Progenitor cell of endocrine pancreas (in vitro differentiated cells): ENCODE measurements at regions not wholly inside any gene's neighbourhood (a gene's known extent, or its start where the extent isn't known, plus 50 kb on each side); places are given as distances from the start of the nearest gene placed in this dataset.

Experiments
- DNase-seq: peaks from one replicate; pipeline ENCODE4 v3.0.0; 2021; ENCODE audit warnings: low spot score; ENCODE audit not compliant: unreplicated experiment
- H3K27ac Mint-ChIP-seq: 2 replicates; pipeline ENCODE4 v1.8.0; 2021; ENCODE audit warnings: mild to moderate bottlenecking, moderate library complexity, mixed read lengths
- H3K27me3 Mint-ChIP-seq: 2 replicates; pipeline ENCODE4 v1.8.0; 2021; ENCODE audit warnings: mixed read lengths
- H3K36me3 Mint-ChIP-seq: 2 replicates; pipeline ENCODE4 v1.8.0; 2022; ENCODE audit warnings: mixed read lengths; ENCODE audit not compliant: insufficient read depth
- H3K4me1 Mint-ChIP-seq: 2 replicates; pipeline ENCODE4 v1.8.0; 2021; ENCODE audit warnings: low read depth, mixed read lengths
- H3K4me3 Mint-ChIP-seq: 2 replicates; pipeline ENCODE4 v1.8.0; 2021; ENCODE audit warnings: low read depth, mild to moderate bottlenecking, moderate library complexity, mixed read lengths
- H3K9me3 Mint-ChIP-seq: 2 replicates; pipeline ENCODE4 v1.8.0; 2021; ENCODE audit warnings: low read depth, mixed read lengths
- CTCF ChIP-seq: fragments of 200-600 bp; sonication (generic); IDR thresholded peaks from one replicate; pipeline ENCODE4 v1.5.0; 2021; ENCODE audit warnings: antibody characterized with exemption, mild to moderate bottlenecking; ENCODE audit not compliant: unreplicated experiment

DNA sequence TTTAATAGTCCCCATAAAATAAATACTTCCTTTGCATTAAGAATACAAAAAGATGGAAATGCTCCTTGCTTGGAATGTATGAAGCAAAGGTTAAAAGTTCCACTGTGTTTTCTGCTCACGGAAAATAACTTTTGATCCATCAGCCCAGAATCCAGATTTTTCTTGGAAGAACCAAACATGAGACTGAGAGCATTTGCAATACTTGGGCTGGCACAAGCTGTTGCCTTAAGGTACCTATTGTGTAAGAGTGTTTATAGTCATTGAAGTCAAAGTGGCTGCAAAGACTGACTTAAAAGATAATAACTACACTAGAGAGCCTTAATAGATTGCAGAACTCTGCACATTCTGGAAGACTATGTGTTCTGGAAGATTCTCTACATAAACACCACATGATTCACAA is 281.4 kb downstream of the RAB28 start:
- Mint-ChIP-seq H3K4me3 (no peak overlapping the region), H3K4me1 (no peaks in the 10 kb centered on the region), H3K27ac (no peak overlapping the region), H3K9me3 (no peaks in the 10 kb centered on the region), H3K36me3 (no peaks in the 10 kb centered on the region), H3K27me3 (no peaks in the 10 kb centered on the region)
- no peak for DNase-seq
- TF ChIP-seq CTCF: no peak

- H3K4me3 Mint-ChIP-seq: no peak overlapping the region
- H3K27ac Mint-ChIP-seq: no peak overlapping the region
These were observed 282.9 kb downstream of the RAB28 start for GRCh38 chr4:13201241-13201640.

DNA sequence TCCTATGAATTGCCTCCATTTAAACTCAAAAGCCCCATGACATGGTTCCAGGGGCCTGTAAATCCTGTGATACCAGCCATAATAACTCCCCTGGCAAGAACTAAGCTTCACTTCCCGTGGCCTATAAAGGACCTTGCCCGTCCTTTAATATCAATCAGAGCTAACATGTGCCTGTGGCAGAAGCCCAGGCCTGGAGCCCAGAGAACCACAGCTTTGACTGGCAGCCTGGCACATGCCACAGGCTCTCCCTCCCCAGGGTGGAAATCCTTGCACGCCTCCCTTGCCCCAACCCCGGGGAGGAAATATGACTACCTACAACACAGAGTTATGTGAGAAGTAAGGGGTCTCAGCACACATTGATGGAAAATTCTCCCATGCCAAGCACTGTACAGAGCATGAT is 287.4 kb downstream of the RAB28 start:
- Mint-ChIP-seq H3K4me1 (no peaks in the 10 kb centered on the region), H3K27ac (no peak overlapping the region), H3K9me3 (peaks cover 3% of the 10 kb centered on the region), H3K36me3 (peaks cover 1% of the 10 kb centered on the region), H3K27me3 (no peaks in the 10 kb centered on the region), H3K4me3 (no peak overlapping the region)
- no peak for TF ChIP-seq CTCF
- DNase-seq: no peak

More at GRCh38 chr4:13201241-13201640, 282.9 kb downstream of the RAB28 start:
- no peaks in the 10 kb centered on the region for H3K36me3 Mint-ChIP-seq
- H3K4me1 Mint-ChIP-seq: no peaks in the 10 kb centered on the region
- no peak for DNase-seq
- H3K9me3 Mint-ChIP-seq: no peaks in the 10 kb centered on the region
- no peaks in the 10 kb centered on the region for H3K27me3 Mint-ChIP-seq
- no peak for TF ChIP-seq CTCF

DNA sequence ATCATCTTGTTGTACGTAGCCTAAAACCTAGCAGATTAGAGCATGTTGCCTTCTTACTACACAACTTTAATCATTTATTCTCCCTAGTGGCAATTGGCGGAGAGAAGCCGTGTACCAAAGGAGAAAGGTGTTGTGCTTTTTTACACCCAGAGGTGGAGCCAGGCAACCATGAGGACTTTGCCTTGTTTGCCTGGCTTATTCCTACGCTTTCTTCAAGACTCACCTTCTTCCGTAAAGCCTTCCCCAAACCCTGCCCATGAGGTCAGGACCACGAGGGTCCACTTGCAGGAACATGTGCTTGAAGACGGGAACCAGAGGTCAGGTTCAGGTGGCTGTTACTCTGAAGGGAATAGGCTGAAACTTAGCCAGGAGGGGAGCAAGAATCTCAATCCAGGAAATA is 290.5 kb downstream of the RAB28 start:
- no peak overlapping the region for H3K4me3 Mint-ChIP-seq
- H3K9me3 Mint-ChIP-seq: peaks cover 3% of the 10 kb centered on the region
- TF ChIP-seq CTCF: no peak

GRCh38 chr4:13190093-13190721 is 293.9 kb downstream of the RAB28 start:
- Mint-ChIP-seq H3K9me3 (peaks cover 3% of the 10 kb centered on the region), H3K36me3 (peaks cover 1% of the 10 kb centered on the region), H3K27ac (no peak overlapping the region), H3K27me3 (no peaks in the 10 kb centered on the region), H3K4me3 (no peak overlapping the region), H3K4me1 (no peaks in the 10 kb centered on the region)
- TF ChIP-seq CTCF: no peak
- DNase-seq: no peak

More for the DNA sequence above, 290.5 kb downstream of the RAB28 start:
- no peak for DNase-seq
- Mint-ChIP-seq H3K27ac (no peak overlapping the region), H3K4me1 (no peaks in the 10 kb centered on the region), H3K36me3 (peaks cover 1% of the 10 kb centered on the region), H3K27me3 (no peaks in the 10 kb centered on the region)
